IPS DF 19.7 (cell line): ENCODE measurements at regions not wholly inside any gene's neighbourhood (a gene's known extent, or its start where the extent isn't known, plus 50 kb on each side); places are given as distances from the start of the nearest gene placed in this dataset.
"Not testable (repeated sequence)": the region's sequence is repeated elsewhere in the genome, so short reads cannot be mapped to it uniquely, and the experiment has no call there.

Source experiments
- DNase-seq: peaks from one replicate; pipeline ENCODE4 v3.0.0-alpha.2; 2013; ENCODE audit warnings: low read depth, low spot score

- no peak for DNase-seq
Measured at GRCh38 chr4:174010547-174010946, 272.9 kb downstream of the FBXO8 start.

GRCh38 chr4:174009686-174010451 is 273.6 kb downstream of the FBXO8 start:
- no peak for DNase-seq

GRCh38 chr4:174005422-174005821 is 278.0 kb downstream of the FBXO8 start:
- no peak for DNase-seq

- no peak for DNase-seq
Measured at GRCh38 chr4:173998471-173999144, 284.9 kb downstream of the FBXO8 start.

- DNase-seq, result not testable (repeated sequence)
Measured at GRCh38 chr4:173995779-173996178, 287.7 kb downstream of the FBXO8 start.

- no peak for DNase-seq
Measured at GRCh38 chr4:173991814-173992213, 291.7 kb downstream of the FBXO8 start.

- no peak for DNase-seq
Measured at GRCh38 chr4:173991316-173991715, 292.2 kb downstream of the FBXO8 start.

- no peak for DNase-seq
Measured at GRCh38 chr4:173990869-173991210, 292.6 kb downstream of the FBXO8 start.

- no peak for DNase-seq
Measured at GRCh38 chr4:173990126-173990868, 293.2 kb downstream of the FBXO8 start.

GRCh38 chr4:173963523-173963922 is 319.9 kb downstream of the FBXO8 start:
- not testable (repeated sequence) for DNase-seq

GRCh38 chr4:173960398-173960797 is 323.1 kb downstream of the FBXO8 start:
- no peak for DNase-seq

- DNase-seq, result no peak
Measured at GRCh38 chr4:173958445-173958844, 325.0 kb downstream of the FBXO8 start.

GRCh38 chr4:173943547-173943946 is 339.9 kb downstream of the FBXO8 start:
- no peak for DNase-seq

- DNase-seq, result no peak
Measured at GRCh38 chr4:173940146-173940545, 343.3 kb downstream of the FBXO8 start.

- DNase-seq, result no peak
Measured at GRCh38 chr4:173937631-173938270, 345.7 kb downstream of the FBXO8 start.

- no peak for DNase-seq
Measured at GRCh38 chr4:173936861-173937260, 346.6 kb downstream of the FBXO8 start.

- no peak for DNase-seq
Measured at GRCh38 chr4:173935622-173936405, 347.7 kb downstream of the FBXO8 start.

- DNase-seq, result no peak
Measured at GRCh38 chr4:173934933-173935620, 348.4 kb downstream of the FBXO8 start.

- no peak for DNase-seq
Measured at GRCh38 chr4:173934201-173934600, 349.3 kb downstream of the FBXO8 start.

GRCh38 chr4:173932701-173933100 is 350.8 kb downstream of the FBXO8 start:
- no peak for DNase-seq
